NT2/D1 (cell line): ENCODE measurements at regions not wholly inside any gene's neighbourhood (a gene's known extent, or its start where the extent isn't known, plus 50 kb on each side); places are given as distances from the start of the nearest gene placed in this dataset.

Experiments
- DNase-seq: peaks from one replicate; pipeline ENCODE4 v3.0.0-alpha.2; 2011; ENCODE audit warnings: low read depth, low spot score
- H3K27me3 ChIP-seq: 2 replicates; pipeline ENCODE4 v1.6.0; 2011; ENCODE audit warnings: mild to moderate bottlenecking; ENCODE audit not compliant: insufficient read length, insufficient read depth
- H3K36me3 ChIP-seq: 2 replicates; pipeline ENCODE4 v1.6.1; 2011; ENCODE audit warnings: mild to moderate bottlenecking, low read length, mixed read lengths; ENCODE audit not compliant: insufficient read depth, insufficient read length
- H3K4me1 ChIP-seq: 2 replicates; pipeline ENCODE4 v1.5.1; 2011; ENCODE audit not compliant: insufficient read depth, insufficient read length
- H3K4me3 ChIP-seq: 2 replicates; pipeline ENCODE4 v1.5.1; 2011; ENCODE audit warnings: low read depth; ENCODE audit not compliant: insufficient read length
- H3K9ac ChIP-seq: 2 replicates; pipeline ENCODE4 v1.6.0; 2011; ENCODE audit warnings: low read depth; ENCODE audit not compliant: insufficient read length
- H3K9me3 ChIP-seq: 2 replicates; pipeline ENCODE4 v1.5.1; 2011; ENCODE audit warnings: mild to moderate bottlenecking, low read length; ENCODE audit not compliant: insufficient read depth
- SUZ12 ChIP-seq: IDR thresholded peaks from 2 replicates; pipeline ENCODE4 v1.6.1; 2011; ENCODE audit not compliant: insufficient read length, insufficient read depth; ENCODE audit errors: extremely low read depth
- YY1 ChIP-seq: IDR thresholded peaks from 2 replicates; pipeline ENCODE4 v1.6.1; 2011; ENCODE audit not compliant: insufficient read length, insufficient read depth
- ZNF274 ChIP-seq: IDR thresholded peaks from 2 replicates; pipeline ENCODE4 v1.6.1; 2011; ENCODE audit warnings: mild to moderate bottlenecking, low read depth, low read length

DNA sequence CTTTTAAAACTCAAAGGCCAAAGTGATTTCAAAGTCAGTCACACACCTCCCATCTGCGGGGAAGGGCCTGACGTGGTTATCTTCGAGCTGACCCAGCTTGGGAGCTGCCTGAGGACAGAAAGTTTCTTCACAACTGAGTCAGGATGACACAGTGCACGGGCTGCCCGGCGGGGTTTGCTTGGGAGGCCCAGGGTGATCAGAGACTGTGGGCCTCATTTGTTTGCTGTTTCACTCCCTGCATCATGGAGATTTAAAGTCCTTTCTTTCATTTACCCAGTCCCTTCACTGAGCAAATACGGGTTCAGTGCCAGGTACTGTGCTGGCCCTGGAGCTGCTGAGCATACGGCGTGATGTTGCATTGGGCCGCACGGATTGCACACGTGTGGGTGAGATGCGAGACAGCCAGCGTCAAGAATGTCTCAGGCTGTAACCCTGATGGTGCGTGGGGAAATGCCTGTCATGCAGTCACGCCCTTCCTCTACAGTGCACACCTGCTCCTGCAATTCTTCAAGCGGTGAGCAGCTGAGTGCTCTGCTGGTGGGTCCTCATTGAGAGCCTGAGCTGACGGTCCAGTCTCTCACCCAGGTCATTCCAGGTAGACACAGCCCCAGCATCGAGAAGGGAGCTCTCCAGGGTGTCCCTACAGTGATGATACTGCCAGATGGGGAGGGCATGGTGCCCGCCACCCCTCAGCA is 82.7 kb upstream of the PMEPA1 start:
- Histone ChIP-seq H3K4me3 (no peak overlapping the region), H3K9ac (no peak overlapping the region), H3K4me1 (peaks cover 8% of the 10 kb centered on the region), H3K9me3 (no peaks in the 10 kb centered on the region), H3K36me3 (no peaks in the 10 kb centered on the region), H3K27me3 (no peaks in the 10 kb centered on the region)
- no peak for TF ChIP-seq SUZ12
- TF ChIP-seq YY1, result no peak
- no peak for TF ChIP-seq ZNF274
- DNase-seq, result no peak

DNA sequence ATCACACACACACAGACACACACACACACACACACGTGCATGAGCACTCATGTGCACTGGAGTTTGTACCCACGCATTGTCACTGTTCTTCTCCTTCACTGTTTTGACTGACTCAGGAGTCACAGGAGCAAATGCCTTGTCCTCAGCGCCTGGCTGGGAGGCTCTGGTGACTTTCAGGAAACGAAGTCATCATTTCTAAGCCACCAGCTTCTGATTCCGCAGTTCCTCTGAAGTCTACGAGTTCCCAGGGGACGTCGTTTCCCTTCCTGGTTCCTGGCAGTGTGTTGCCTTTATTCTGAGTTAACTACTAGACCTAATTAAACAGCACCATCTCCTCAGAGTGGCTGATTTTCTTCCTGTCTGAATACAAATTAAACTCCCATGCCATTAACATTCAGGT is 82.2 kb upstream of the PMEPA1 start:
- Histone ChIP-seq H3K36me3 (no peaks in the 10 kb centered on the region), H3K27me3 (no peaks in the 10 kb centered on the region), H3K9ac (no peak overlapping the region), H3K4me1 (peaks cover 11% of the 10 kb centered on the region), H3K4me3 (no peak overlapping the region), H3K9me3 (no peaks in the 10 kb centered on the region)
- no peak for DNase-seq
- TF ChIP-seq YY1 (no peak), SUZ12 (no peak), ZNF274 (no peak)

DNA sequence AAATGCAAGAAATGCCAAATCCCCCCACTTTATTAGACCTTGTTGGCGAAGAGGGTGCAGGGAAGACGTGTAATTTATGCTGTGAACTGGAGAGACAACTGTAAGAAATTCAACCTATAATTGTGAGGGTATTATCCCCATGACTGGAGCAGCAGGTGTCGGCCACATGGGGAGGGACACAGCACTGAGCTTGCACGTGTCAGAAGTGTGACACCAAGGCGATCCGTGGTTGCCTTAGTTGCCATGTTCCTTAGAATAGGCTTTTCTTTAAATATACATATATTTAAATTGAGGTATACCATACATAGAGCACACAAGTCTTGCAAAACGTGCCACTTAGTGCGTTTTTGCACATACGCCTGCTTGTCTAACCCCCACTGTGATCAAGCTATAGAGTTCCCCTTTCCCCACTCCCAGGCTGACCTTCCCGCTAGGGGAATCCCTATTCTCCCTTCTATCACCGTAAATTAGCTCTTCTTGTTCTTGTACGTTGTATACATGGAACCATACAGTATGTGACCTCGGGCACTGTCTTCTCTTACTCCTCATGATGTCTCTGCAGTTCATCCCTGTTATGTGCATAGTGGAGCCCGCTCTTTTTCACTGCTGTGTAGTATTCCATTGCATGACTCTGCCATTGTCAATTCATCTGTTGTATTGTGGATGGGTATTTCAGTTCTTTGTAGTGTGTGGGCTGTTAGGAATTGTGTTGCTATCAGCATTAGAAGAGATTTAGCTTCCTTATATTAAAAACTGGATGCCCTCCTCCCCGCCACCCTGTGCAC is 81.6 kb upstream of the PMEPA1 start:
- Histone ChIP-seq H3K27me3 (no peaks in the 10 kb centered on the region), H3K9ac (no peak overlapping the region)
- TF ChIP-seq SUZ12 (no peak), YY1 (no peak), ZNF274 (no peak)

DNA sequence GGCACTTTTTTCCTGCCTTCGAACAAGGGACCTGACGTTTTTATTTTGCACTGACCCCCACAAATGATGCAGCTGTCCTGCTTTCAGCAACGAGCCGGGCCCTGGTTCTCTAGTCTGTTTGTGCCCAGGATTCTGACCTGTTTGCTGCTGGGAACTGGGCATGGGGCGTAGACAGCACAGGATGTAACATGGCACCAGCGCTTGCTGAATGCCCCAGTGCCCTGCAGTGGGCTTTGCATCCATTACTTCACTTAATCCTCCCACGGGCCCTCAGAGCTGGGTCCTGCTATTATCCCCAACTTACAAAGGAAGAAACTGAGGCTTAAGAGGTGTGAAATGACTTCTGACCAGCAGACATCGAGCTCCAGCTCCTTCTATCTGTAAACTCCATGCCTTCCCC is 80.4 kb upstream of the PMEPA1 start:
- H3K9me3 ChIP-seq, result no peaks in the 10 kb centered on the region
- H3K36me3 ChIP-seq, result no peaks in the 10 kb centered on the region
- DNase-seq, result no peak
- no peak overlapping the region for H3K4me3 ChIP-seq
- peaks cover 11% of the 10 kb centered on the region for H3K4me1 ChIP-seq
- no peaks in the 10 kb centered on the region for H3K27me3 ChIP-seq
- TF ChIP-seq YY1 (no peak), SUZ12 (no peak), ZNF274 (no peak)
- H3K9ac ChIP-seq, result no peak overlapping the region

More for the DNA sequence above, 81.6 kb upstream of the PMEPA1 start:
- Histone ChIP-seq H3K4me3 (no peak overlapping the region), H3K36me3 (no peaks in the 10 kb centered on the region), H3K4me1 (peaks cover 11% of the 10 kb centered on the region), H3K9me3 (no peaks in the 10 kb centered on the region)
- no peak for DNase-seq

DNA sequence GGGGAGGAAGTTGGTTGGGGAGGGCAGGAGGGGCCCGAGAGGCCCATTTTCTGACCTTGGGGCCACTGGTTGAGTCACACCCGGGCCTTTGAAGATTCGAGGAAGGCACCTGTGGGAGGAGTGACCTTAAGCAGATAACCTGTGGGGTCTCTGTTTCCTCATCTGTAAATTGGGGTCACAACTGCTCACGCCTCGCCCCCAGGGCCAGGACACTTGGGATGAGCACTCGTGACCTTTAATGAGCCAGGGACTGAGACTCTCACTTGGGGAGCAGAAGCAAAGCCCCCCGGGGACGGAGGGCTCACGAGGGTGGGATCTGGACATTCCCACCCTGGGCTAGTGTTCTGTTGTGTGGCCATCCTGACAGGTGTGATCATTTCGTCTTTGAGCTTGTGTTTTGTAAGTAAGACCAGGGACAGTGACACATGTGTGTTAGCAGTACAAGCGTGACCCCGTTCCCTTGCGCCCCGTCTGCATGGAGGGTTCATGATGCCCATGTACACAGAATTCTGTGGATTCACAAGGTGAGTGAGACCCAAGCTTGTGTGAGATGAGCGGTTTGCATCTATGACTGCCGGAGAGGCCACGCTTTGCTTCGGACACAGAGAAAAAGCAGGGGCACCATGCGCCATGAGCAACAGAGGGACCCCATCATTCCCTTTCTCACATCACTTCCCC is 79.3 kb upstream of the PMEPA1 start:
- H3K27me3 ChIP-seq, result no peaks in the 10 kb centered on the region
- no peak overlapping the region for H3K4me3 ChIP-seq
- DNase-seq, result no peak
- TF ChIP-seq SUZ12, result no peak
- TF ChIP-seq YY1, result no peak
- no peak for TF ChIP-seq ZNF274
- H3K36me3 ChIP-seq, result no peaks in the 10 kb centered on the region
- H3K9ac ChIP-seq, result no peak overlapping the region
- no peaks in the 10 kb centered on the region for H3K9me3 ChIP-seq
- H3K4me1 ChIP-seq, result peaks cover 11% of the 10 kb centered on the region

DNA sequence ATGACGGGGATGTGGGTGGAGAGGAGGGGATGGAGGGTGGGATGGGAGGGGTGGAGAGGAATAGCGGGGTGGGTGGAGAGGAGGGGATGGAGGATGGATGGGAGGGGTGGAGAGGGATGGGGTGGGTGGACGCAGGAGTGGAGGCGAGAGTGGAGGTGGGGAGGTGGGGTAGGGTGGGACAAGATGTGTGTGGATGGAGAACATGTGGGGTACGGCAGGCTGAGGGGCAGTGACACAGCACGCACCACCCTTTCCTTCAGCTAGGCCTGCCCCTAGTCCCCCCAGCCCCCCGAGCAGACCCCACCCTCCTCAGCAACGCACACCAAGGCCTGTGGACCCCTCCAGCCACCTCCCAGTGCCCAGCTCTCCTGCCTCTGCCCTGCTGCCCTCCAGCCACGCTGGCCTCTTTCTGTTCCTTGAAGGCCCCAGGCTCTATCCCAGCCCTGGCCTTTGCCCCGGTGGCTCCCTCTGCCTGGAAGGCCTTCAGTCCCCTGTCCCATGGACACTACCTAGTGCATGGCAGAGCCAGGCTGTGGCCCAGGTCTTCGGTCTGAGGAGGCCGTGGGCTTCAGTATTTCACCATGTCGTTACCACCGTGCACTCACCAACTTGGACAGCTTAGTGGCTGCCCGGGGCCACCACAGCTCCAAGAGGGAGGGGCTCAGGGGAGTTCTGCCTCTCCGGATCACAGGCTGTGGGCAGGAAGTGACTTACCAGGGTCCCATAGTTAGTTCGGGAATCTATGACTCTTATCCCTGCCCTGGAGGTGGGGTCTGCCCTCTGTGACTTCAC is 78.4 kb upstream of the PMEPA1 start:
- Histone ChIP-seq H3K4me1 (peaks cover 17% of the 10 kb centered on the region), H3K9ac (no peak overlapping the region), H3K36me3 (no peaks in the 10 kb centered on the region), H3K9me3 (no peaks in the 10 kb centered on the region), H3K27me3 (no peaks in the 10 kb centered on the region), H3K4me3 (no peak overlapping the region)
- no peak for DNase-seq
- TF ChIP-seq ZNF274, result no peak
- no peak for TF ChIP-seq YY1
- TF ChIP-seq SUZ12, result no peak
